OCI-LY1 (cell line): ENCODE measurements at regions not wholly inside any gene's neighbourhood (a gene's known extent, or its start where the extent isn't known, plus 50 kb on each side); places are given as distances from the start of the nearest gene placed in this dataset.

Source experiments
- H2AFZ ChIP-seq: fragments of 200-600 bp; sonication (generic), shearing (Covaris generic); 2 replicates; pipeline ENCODE4 v1.6.0; 2014; ENCODE audit warnings: antibody characterized with exemption, mild to moderate bottlenecking, low read length
- H3F3A ChIP-seq: fragments of 200-600 bp; sonication (generic), shearing (Covaris generic); 2 replicates; pipeline ENCODE4 v1.6.0; 2014; ENCODE audit warnings: mild to moderate bottlenecking, antibody characterized with exemption, low read length, moderate library complexity; ENCODE audit not compliant: insufficient read depth
- H3K27ac ChIP-seq: fragments of 200-600 bp; sonication (generic); 2 replicates; pipeline ENCODE4 v1.5.1; 2014; ENCODE audit warnings: low read length, mixed run types, mild to moderate bottlenecking, low read depth; ENCODE audit not compliant: poor library complexity, severe bottlenecking
- H3K27me3 ChIP-seq: fragments of 200-600 bp; sonication (generic); 2 replicates; pipeline ENCODE4 v1.6.0; 2014; ENCODE audit warnings: antibody characterized with exemption, mild to moderate bottlenecking, low read length, moderate library complexity; ENCODE audit not compliant: insufficient read depth
- H3K36me3 ChIP-seq: fragments of 200-600 bp; sonication (generic); 2 replicates; pipeline ENCODE4 v1.6.1; 2014; ENCODE audit warnings: mild to moderate bottlenecking, antibody characterized with exemption, low read length, moderate library complexity, mixed read lengths; ENCODE audit not compliant: insufficient read depth
- H3K4me1 ChIP-seq: fragments of 200-600 bp; sonication (generic); 2 replicates; pipeline ENCODE4 v1.5.1; 2014; ENCODE audit warnings: mild to moderate bottlenecking, low read length, moderate library complexity; ENCODE audit not compliant: insufficient read depth, severe bottlenecking
- H3K4me2 ChIP-seq: fragments of 200-600 bp; sonication (generic), shearing (Covaris generic); 2 replicates; pipeline ENCODE4 v1.6.1; 2014; ENCODE audit warnings: low read length
- H3K4me3 ChIP-seq: fragments of 200-600 bp; sonication (generic); 2 replicates; pipeline ENCODE4 v1.5.1; 2014; ENCODE audit warnings: low read length, low read depth, mild to moderate bottlenecking, mixed read lengths; ENCODE audit not compliant: poor library complexity, severe bottlenecking
- H3K79me2 ChIP-seq: fragments of 200-600 bp; shearing (Covaris generic); 2 replicates; pipeline ENCODE4 v1.6.1; 2016; ENCODE audit warnings: mixed run types, low read length, mixed read lengths; ENCODE audit not compliant: insufficient read depth
- H3K9ac ChIP-seq: fragments of 200-600 bp; sonication (generic), shearing (Covaris generic); 2 replicates; pipeline ENCODE4 v1.6.1; 2014; ENCODE audit warnings: mild to moderate bottlenecking, low read length, mixed read lengths
- H3K9me2 ChIP-seq: fragments of 200-600 bp; sonication (generic), shearing (Covaris generic); 2 replicates; pipeline ENCODE4 v1.6.1; 2014; ENCODE audit warnings: low read depth, mild to moderate bottlenecking, low read length, mixed read lengths
- H3K9me3 ChIP-seq: fragments of 200-600 bp; shearing (Covaris generic); 2 replicates; pipeline ENCODE4 v1.6.1; 2014; ENCODE audit warnings: low read length, mixed read lengths
- H4K20me1 ChIP-seq: fragments of 200-600 bp; sonication (generic), shearing (Covaris generic); 2 replicates; pipeline ENCODE4 v1.6.0; 2016; ENCODE audit warnings: mild to moderate bottlenecking, low read length; ENCODE audit not compliant: insufficient read depth
- EZH2 ChIP-seq: fragments of 200-600 bp; sonication (generic), shearing (Covaris generic); IDR thresholded peaks from 2 replicates; pipeline ENCODE4 v1.8.0; 2017; ENCODE audit warnings: borderline replicate concordance, mixed run types, mild to moderate bottlenecking, antibody characterized with exemption, low read length, moderate library complexity, mixed read lengths
- TF ChIP-seq, protein P1 (sequence below): fragments of 200-600 bp; sonication (generic), shearing (Covaris generic); IDR thresholded peaks from 2 replicates; pipeline ENCODE4 v1.5.1; 2017; ENCODE audit warnings: mild to moderate bottlenecking, antibody characterized with exemption, low read length, moderate library complexity, mixed read lengths

- Histone ChIP-seq H2AFZ (no peak overlapping the region), H3K4me2 (no peak overlapping the region), H3K36me3 (no peaks in the 10 kb centered on the region), H3K27me3 (no peaks in the 10 kb centered on the region), H3F3A (no peaks in the 10 kb centered on the region), H3K79me2 (no peaks in the 10 kb centered on the region), H3K9me3 (no peaks in the 10 kb centered on the region), H4K20me1 (no peaks in the 10 kb centered on the region), H3K9me2 (no peaks in the 10 kb centered on the region), H3K27ac (no peak overlapping the region), H3K9ac (no peak overlapping the region), H3K4me1 (no peaks in the 10 kb centered on the region), H3K4me3 (no peak overlapping the region)
- TF ChIP-seq, protein P1, sequence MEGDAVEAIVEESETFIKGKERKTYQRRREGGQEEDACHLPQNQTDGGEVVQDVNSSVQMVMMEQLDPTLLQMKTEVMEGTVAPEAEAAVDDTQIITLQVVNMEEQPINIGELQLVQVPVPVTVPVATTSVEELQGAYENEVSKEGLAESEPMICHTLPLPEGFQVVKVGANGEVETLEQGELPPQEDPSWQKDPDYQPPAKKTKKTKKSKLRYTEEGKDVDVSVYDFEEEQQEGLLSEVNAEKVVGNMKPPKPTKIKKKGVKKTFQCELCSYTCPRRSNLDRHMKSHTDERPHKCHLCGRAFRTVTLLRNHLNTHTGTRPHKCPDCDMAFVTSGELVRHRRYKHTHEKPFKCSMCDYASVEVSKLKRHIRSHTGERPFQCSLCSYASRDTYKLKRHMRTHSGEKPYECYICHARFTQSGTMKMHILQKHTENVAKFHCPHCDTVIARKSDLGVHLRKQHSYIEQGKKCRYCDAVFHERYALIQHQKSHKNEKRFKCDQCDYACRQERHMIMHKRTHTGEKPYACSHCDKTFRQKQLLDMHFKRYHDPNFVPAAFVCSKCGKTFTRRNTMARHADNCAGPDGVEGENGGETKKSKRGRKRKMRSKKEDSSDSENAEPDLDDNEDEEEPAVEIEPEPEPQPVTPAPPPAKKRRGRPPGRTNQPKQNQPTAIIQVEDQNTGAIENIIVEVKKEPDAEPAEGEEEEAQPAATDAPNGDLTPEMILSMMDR: no peak
- no peak for TF ChIP-seq EZH2
Measured at GRCh38 chr13:57843521-57843920, 212.0 kb downstream of the PCDH17 start.

DNA sequence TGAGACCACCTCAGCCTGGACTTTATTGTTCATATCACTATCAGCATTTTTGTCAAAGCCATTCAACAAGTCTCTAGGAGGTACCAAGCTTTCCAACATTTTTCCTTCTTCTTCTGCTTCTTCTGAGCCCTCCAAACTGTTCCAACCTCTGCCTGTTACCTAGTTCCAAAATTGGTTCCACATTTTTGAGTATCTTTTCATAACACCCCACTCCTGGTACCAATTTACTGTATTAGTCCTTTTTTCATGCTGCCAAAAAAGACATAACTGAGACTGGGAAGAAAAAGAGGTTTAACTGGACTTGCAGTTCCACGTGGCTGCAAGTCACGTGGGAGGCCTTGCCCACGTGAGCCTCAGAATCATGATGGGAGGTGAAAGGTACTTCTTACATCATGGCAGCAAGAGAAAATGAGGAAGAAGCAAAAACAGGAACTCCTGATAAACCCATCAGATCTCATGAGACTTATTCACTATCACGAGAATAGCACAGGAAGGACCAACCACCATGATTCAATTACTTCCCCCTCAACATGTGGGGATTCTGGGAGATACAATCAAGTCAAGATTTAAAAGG lies 215.1 kb downstream of the PCDH17 start:
- no peaks in the 10 kb centered on the region for H3K36me3 ChIP-seq
- H4K20me1 ChIP-seq: no peaks in the 10 kb centered on the region
- H3K4me3 ChIP-seq: no peak overlapping the region
- no peaks in the 10 kb centered on the region for H3F3A ChIP-seq
- no peak overlapping the region for H3K4me2 ChIP-seq
- H3K27me3 ChIP-seq: no peaks in the 10 kb centered on the region
- no peak for TF ChIP-seq EZH2
- TF ChIP-seq, protein P1: no peak
- H3K9ac ChIP-seq: no peak overlapping the region
- H3K9me3 ChIP-seq: no peaks in the 10 kb centered on the region
- no peaks in the 10 kb centered on the region for H3K79me2 ChIP-seq
- H3K27ac ChIP-seq: no peak overlapping the region
- no peak overlapping the region for H2AFZ ChIP-seq
- no peaks in the 10 kb centered on the region for H3K4me1 ChIP-seq
- H3K9me2 ChIP-seq: no peaks in the 10 kb centered on the region

DNA sequence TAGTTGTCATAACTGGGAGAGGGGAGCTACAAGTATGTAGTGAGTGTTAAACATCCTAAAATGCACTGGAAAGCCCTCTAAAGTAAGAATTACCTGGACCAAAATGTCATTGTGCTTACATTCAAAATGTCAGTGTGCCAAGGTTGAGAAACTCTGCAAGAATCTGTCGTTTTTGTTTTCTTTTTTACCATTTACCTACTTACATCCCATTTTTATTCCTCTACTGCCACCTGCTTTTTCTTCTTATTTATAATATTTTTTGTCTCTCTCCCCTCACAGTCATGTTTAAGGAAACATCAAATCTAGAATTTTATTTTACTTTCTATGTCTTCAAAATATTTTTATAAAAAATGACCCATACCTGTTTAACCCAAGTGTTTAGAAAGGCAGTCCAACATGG lies 226.4 kb downstream of the PCDH17 start:
- no peaks in the 10 kb centered on the region for H3K27me3 ChIP-seq
- H3K4me3 ChIP-seq: no peak overlapping the region
- no peaks in the 10 kb centered on the region for H3K79me2 ChIP-seq
- no peak overlapping the region for H3K4me2 ChIP-seq
- H3F3A ChIP-seq: no peaks in the 10 kb centered on the region
- TF ChIP-seq EZH2: no peak
- TF ChIP-seq, protein P1: no peak
- H3K9me3 ChIP-seq: no peaks in the 10 kb centered on the region
- H3K27ac ChIP-seq: no peak overlapping the region
- H3K36me3 ChIP-seq: no peaks in the 10 kb centered on the region
- no peaks in the 10 kb centered on the region for H4K20me1 ChIP-seq
- H3K4me1 ChIP-seq: no peaks in the 10 kb centered on the region
- H3K9me2 ChIP-seq: no peaks in the 10 kb centered on the region
- H2AFZ ChIP-seq: no peak overlapping the region
- H3K9ac ChIP-seq: no peak overlapping the region
